ENCODE measurements at regions not wholly inside any gene's neighbourhood (a gene's known extent, or its start where the extent isn't known, plus 50 kb on each side); places are given as distances from the start of the nearest gene placed in this dataset.

DNA sequence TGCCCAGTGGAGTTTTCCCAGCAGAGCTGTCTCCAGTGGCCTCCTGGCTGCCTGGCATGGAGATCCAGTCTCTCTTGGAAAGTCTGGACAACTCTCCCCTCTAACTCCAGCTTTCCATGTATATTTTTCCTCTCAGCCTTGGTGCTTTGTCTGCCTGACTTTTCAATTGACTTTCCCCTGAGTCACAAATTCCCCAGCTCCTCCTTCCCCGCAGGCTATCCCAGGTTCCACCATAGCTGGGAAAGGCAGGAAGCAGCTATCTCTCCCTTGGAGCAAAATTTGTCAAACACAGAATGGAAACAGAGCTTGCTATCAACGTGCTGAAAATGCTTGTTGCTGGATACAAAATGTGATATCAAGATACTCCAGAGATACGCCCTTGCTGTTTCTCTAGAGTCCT lies 384.8 kb downstream of the TMEM135 start:
- TF ChIP-seq CTCF (IDR thresholded peaks at IDR 0.05) = no peak
- no peak for TF ChIP-seq EP300 (IDR thresholded peaks at IDR 0.05)
- TF ChIP-seq POLR2A (IDR thresholded peaks at IDR 0.05) = no peak

All from tibial nerve (tissue), 4 donors.